Endodermal cell (in vitro differentiated cells): ENCODE measurements at regions not wholly inside any gene's neighbourhood (a gene's known extent, or its start where the extent isn't known, plus 50 kb on each side); places are given as distances from the start of the nearest gene placed in this dataset.
"Not testable (repeated sequence)": the region's sequence is repeated elsewhere in the genome, so short reads cannot be mapped to it uniquely, and the experiment has no call there.

ENCODE experiments used
- DNase-seq: peaks from one replicate; pipeline ENCODE4 v3.0.0-alpha.2; 2017
- H3K27ac ChIP-seq: 2 replicates; pipeline ENCODE4 v1.5.1; 2013; ENCODE audit warnings: mild to moderate bottlenecking, low read depth, low read length, moderate library complexity
- H3K27me3 ChIP-seq: 2 replicates; pipeline ENCODE4 v1.6.1; 2013; ENCODE audit warnings: mild to moderate bottlenecking, low read length, moderate library complexity; ENCODE audit not compliant: insufficient read depth, control insufficient read depth, poor library complexity, severe bottlenecking
- H3K36me3 ChIP-seq: 2 replicates; pipeline ENCODE4 v1.7.0; 2013; ENCODE audit warnings: mild to moderate bottlenecking, low read length, moderate library complexity; ENCODE audit not compliant: control insufficient read depth, insufficient read depth
- H3K4me1 ChIP-seq: one replicate; pipeline ENCODE4 v1.7.0; 2013; ENCODE audit warnings: low read length; ENCODE audit not compliant: control insufficient read depth, insufficient read depth
- H3K4me3 ChIP-seq: 2 replicates; pipeline ENCODE4 v1.5.1; 2013; ENCODE audit warnings: mild to moderate bottlenecking, low read length, moderate library complexity
- H3K9ac ChIP-seq: 2 replicates; pipeline ENCODE4 v1.6.1; 2013; ENCODE audit warnings: mild to moderate bottlenecking, low read length, moderate library complexity; ENCODE audit not compliant: poor library complexity, severe bottlenecking; ENCODE audit errors: extremely low read depth
- H3K9me3 ChIP-seq: 2 replicates; pipeline ENCODE4 v1.6.1; 2013; ENCODE audit warnings: mild to moderate bottlenecking, low read length, moderate library complexity; ENCODE audit not compliant: control insufficient read depth
- H3K27ac Mint-ChIP-seq: 2 replicates; pipeline ENCODE4 v1.8.0; 2020; ENCODE audit warnings: mixed read lengths
- H3K27me3 Mint-ChIP-seq: 2 replicates; pipeline ENCODE4 v1.8.0; 2021; ENCODE audit warnings: mild to moderate bottlenecking, mixed read lengths; ENCODE audit not compliant: insufficient read depth
- H3K36me3 Mint-ChIP-seq: 2 replicates; pipeline ENCODE4 v1.8.0; 2020; ENCODE audit warnings: low read depth, mixed read lengths
- H3K4me1 Mint-ChIP-seq: 2 replicates; pipeline ENCODE4 v1.8.0; 2020; ENCODE audit warnings: mixed read lengths
- H3K4me3 Mint-ChIP-seq: 2 replicates; pipeline ENCODE4 v1.8.0; 2020; ENCODE audit warnings: mild to moderate bottlenecking, moderate library complexity, mixed read lengths
- H3K9me3 Mint-ChIP-seq: 2 replicates; pipeline ENCODE4 v1.8.0; 2020; ENCODE audit warnings: mild to moderate bottlenecking, mixed read lengths
- CTCF ChIP-seq: fragments of 200-600 bp; sonication (generic); conservative IDR thresholded peaks from 2 replicates; pipeline ENCODE4 v1.5.0; 2021; ENCODE audit warnings: antibody characterized with exemption, mild to moderate bottlenecking
- WGBS, 2 experiments: methylation state at CpG; one replicate each; pipeline versions ENCODE4 v1.1.5 to v1.1.7; 2013; ENCODE audit warnings: missing lambda C conversion rate in 2 of 2, mixed read lengths in 1 of 2; ENCODE audit not compliant: insufficient coverage in 1 of 2, insufficient read length in 1 of 2; 5-methylcytosine and 5-hydroxymethylcytosine counted together

GRCh38 chr5:135167634-135168033 is 133.6 kb upstream of the PITX1 start:
- Histone ChIP-seq H3K27ac (no peak overlapping the region), H3K4me3 (no peak overlapping the region), H3K9ac (no peak overlapping the region), H3K27me3 (peaks cover 30% of the 10 kb centered on the region), H3K9me3 (no peaks in the 10 kb centered on the region), H3K4me1 (no peaks in the 10 kb centered on the region), H3K36me3 (no peaks in the 10 kb centered on the region)
- TF ChIP-seq CTCF = no peak
- peaks cover 80% of the 10 kb centered on the region for H3K27me3 Mint-ChIP-seq
- H3K4me1 Mint-ChIP-seq = no peaks in the 10 kb centered on the region
- H3K27ac Mint-ChIP-seq = no peak overlapping the region
- no peak overlapping the region for H3K4me3 Mint-ChIP-seq
- no peaks in the 10 kb centered on the region for H3K36me3 Mint-ChIP-seq
- no peak for DNase-seq
- 89 to 92% methylated on average over 2 to 4 of the region's 4 CpGs for WGBS, 2 experiments
- H3K9me3 Mint-ChIP-seq = no peaks in the 10 kb centered on the region

- H3K4me1 ChIP-seq, H3K9ac ChIP-seq, H3K36me3 Mint-ChIP-seq, H3K9me3 Mint-ChIP-seq, H3K36me3 ChIP-seq, DNase-seq, H3K27ac Mint-ChIP-seq, H3K4me3 Mint-ChIP-seq, H3K27ac ChIP-seq, H3K9me3 ChIP-seq, H3K4me3 ChIP-seq: not testable (repeated sequence)
- H3K27me3 ChIP-seq = peaks cover 26% of the 10 kb centered on the region
- peaks cover 60% of the 10 kb centered on the region for H3K27me3 Mint-ChIP-seq
- peaks cover 10% of the 10 kb centered on the region for H3K4me1 Mint-ChIP-seq
- WGBS, 2 experiments = 60 to 89% methylated on average over 1 to 3 of the region's 4 CpGs
Observed at GRCh38 chr5:135164873-135165614, 131.0 kb upstream of the PITX1 start.

- H3K9me3 Mint-ChIP-seq = no peaks in the 10 kb centered on the region
- Histone ChIP-seq H3K4me1 (peaks cover 9% of the 10 kb centered on the region), H3K27ac (no peak overlapping the region), H3K9ac (no peak overlapping the region), H3K4me3 (no peak overlapping the region), H3K9me3 (no peaks in the 10 kb centered on the region), H3K36me3 (no peaks in the 10 kb centered on the region), H3K27me3 (peaks cover 15% of the 10 kb centered on the region)
- 81 to 94% methylated on average over 2 of the region's 2 CpGs for WGBS, 2 experiments
- peaks cover 53% of the 10 kb centered on the region for H3K27me3 Mint-ChIP-seq
- no peak for DNase-seq
- H3K4me3 Mint-ChIP-seq = no peak overlapping the region
- no peak overlapping the region for H3K27ac Mint-ChIP-seq
- no peaks in the 10 kb centered on the region for H3K36me3 Mint-ChIP-seq
- TF ChIP-seq CTCF = no peak
- H3K4me1 Mint-ChIP-seq = peaks cover 18% of the 10 kb centered on the region
Observed at GRCh38 chr5:135163964-135164363, 129.9 kb upstream of the PITX1 start.

GRCh38 chr5:135163391-135163790 is 129.4 kb upstream of the PITX1 start:
- H3K9me3 ChIP-seq = no peaks in the 10 kb centered on the region
- H3K4me3 ChIP-seq = no peak overlapping the region
- H3K27ac Mint-ChIP-seq = no peak overlapping the region
- H3K36me3 Mint-ChIP-seq = no peaks in the 10 kb centered on the region
- H3K9me3 Mint-ChIP-seq = no peaks in the 10 kb centered on the region
- peaks cover 23% of the 10 kb centered on the region for H3K4me1 Mint-ChIP-seq
- peaks cover 9% of the 10 kb centered on the region for H3K27me3 ChIP-seq
- H3K27ac ChIP-seq = no peak overlapping the region
- H3K9ac ChIP-seq = no peak overlapping the region
- no peaks in the 10 kb centered on the region for H3K36me3 ChIP-seq
- DNase-seq = no peak
- peaks cover 47% of the 10 kb centered on the region for H3K27me3 Mint-ChIP-seq
- WGBS, 2 experiments = 93 to 94% methylated on average over 3 to 5 of the region's 5 CpGs
- no peak for TF ChIP-seq CTCF
- no peak overlapping the region for H3K4me3 Mint-ChIP-seq
- peaks cover 9% of the 10 kb centered on the region for H3K4me1 ChIP-seq
